ENCODE measurements at regions not wholly inside any gene's neighbourhood (a gene's known extent, or its start where the extent isn't known, plus 50 kb on each side); places are given as distances from the start of the nearest gene placed in this dataset.

DNA sequence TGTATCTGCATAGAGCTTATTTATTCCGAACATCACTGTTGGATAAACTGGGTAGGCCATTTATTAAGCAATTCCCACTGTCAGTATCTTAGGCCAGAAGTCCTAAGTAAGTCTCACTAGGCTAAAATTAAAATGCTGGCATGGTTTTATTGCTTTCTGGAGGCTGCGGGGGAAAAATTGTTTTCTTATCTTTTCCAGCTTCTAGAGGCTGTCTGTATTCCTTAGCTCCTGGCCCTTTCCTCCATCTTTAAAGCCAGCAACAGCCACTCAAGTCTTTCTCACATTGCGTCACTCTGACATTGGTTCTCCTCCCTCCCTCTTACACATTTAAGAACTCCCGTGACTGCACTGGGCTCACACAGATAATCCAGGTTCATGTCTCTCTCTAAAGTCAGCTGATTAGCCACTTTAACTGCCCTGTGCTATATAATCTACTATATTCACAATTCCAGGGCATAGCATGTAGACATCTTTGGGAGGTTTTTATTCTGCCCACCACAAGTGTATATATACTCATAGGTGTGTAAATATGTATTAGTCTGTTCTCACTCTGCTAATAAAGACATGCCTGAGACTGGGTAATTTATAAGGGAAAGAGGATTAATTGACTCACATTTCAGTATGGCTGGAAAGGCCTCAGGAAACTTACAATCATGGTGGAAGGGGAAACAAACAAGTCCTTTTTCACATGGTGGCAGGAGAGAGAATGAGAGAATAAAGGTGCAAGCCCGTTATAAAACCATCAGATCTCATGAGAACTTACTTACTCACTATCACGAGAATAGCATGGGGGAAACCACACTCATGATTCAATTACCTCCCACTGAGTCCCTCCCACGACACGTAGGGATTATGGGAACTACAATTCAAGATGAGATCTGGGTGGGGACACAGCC, 113.5 kb upstream of the SLC7A14 start:
- Histone ChIP-seq H3K27me3 (ENCODE audit: insufficient read depth, low read depth, severe bottlenecking) (no peaks in the 10 kb centered on the region), H3K36me3 (no peaks in the 10 kb centered on the region), H3K4me3 (ENCODE audit: low read depth, low read length) (no peak overlapping the region), H3K27ac (no peak overlapping the region), H3K9me3 (ENCODE audit: severe bottlenecking) (no peaks in the 10 kb centered on the region)
- TF ChIP-seq, protein P1, sequence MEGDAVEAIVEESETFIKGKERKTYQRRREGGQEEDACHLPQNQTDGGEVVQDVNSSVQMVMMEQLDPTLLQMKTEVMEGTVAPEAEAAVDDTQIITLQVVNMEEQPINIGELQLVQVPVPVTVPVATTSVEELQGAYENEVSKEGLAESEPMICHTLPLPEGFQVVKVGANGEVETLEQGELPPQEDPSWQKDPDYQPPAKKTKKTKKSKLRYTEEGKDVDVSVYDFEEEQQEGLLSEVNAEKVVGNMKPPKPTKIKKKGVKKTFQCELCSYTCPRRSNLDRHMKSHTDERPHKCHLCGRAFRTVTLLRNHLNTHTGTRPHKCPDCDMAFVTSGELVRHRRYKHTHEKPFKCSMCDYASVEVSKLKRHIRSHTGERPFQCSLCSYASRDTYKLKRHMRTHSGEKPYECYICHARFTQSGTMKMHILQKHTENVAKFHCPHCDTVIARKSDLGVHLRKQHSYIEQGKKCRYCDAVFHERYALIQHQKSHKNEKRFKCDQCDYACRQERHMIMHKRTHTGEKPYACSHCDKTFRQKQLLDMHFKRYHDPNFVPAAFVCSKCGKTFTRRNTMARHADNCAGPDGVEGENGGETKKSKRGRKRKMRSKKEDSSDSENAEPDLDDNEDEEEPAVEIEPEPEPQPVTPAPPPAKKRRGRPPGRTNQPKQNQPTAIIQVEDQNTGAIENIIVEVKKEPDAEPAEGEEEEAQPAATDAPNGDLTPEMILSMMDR (IDR thresholded peaks at IDR 0.05; ENCODE audit: low read depth, low read length) = no peak
- DNase-seq = no peak

- H3K4me3 ChIP-seq (ENCODE audit: low read depth, low read length) = no peak overlapping the region
- no peaks in the 10 kb centered on the region for H3K27me3 ChIP-seq (ENCODE audit: insufficient read depth, low read depth, severe bottlenecking)
- H3K36me3 ChIP-seq = no peaks in the 10 kb centered on the region
- no peaks in the 10 kb centered on the region for H3K9me3 ChIP-seq (ENCODE audit: severe bottlenecking)
- DNase-seq = no peak
- TF ChIP-seq, protein P1 (IDR thresholded peaks at IDR 0.05; ENCODE audit: low read depth, low read length) = no peak
- no peak overlapping the region for H3K27ac ChIP-seq
Observed at GRCh38 chr3:170697908-170698307, 112.0 kb upstream of the SLC7A14 start.

DNA sequence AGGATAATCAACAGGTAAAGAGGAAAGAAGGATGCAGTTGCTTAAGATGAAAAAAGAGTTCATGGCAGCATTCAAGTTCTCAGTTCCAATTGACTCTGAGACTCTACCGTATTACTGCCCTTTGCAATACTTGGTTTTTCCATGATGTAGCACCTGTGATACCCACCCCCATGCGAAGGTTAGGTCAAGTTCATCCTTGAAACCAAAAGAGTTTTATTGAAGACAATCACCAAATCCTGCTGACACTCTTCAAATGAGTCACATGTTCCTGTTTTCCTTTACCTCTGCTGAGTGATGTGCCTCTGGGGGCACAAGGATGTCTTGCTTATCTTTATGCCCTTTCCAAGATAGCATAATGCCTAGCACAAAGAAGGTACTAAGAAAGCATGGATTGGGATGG, 111.3 kb upstream of the SLC7A14 start:
- no peak overlapping the region for H3K4me3 ChIP-seq (ENCODE audit: low read depth, low read length)
- no peaks in the 10 kb centered on the region for H3K27me3 ChIP-seq (ENCODE audit: insufficient read depth, low read depth, severe bottlenecking)
- TF ChIP-seq, protein P1 (IDR thresholded peaks at IDR 0.05; ENCODE audit: low read depth, low read length) = no peak
- DNase-seq = no peak
- no peak overlapping the region for H3K27ac ChIP-seq
- no peaks in the 10 kb centered on the region for H3K9me3 ChIP-seq (ENCODE audit: severe bottlenecking)
- no peaks in the 10 kb centered on the region for H3K36me3 ChIP-seq

GRCh38 chr3:170695486-170696064, 109.7 kb upstream of the SLC7A14 start:
- no peaks in the 10 kb centered on the region for H3K27me3 ChIP-seq (ENCODE audit: insufficient read depth, low read depth, severe bottlenecking)
- no peak for DNase-seq
- no peaks in the 10 kb centered on the region for H3K9me3 ChIP-seq (ENCODE audit: severe bottlenecking)
- no peak overlapping the region for H3K4me3 ChIP-seq (ENCODE audit: low read depth, low read length)
- H3K27ac ChIP-seq = no peak overlapping the region
- no peaks in the 10 kb centered on the region for H3K36me3 ChIP-seq
- TF ChIP-seq, protein P1 (IDR thresholded peaks at IDR 0.05; ENCODE audit: low read depth, low read length) = no peak

GRCh38 chr3:170692720-170693119, 106.8 kb upstream of the SLC7A14 start:
- Histone ChIP-seq H3K27ac (no peak overlapping the region), H3K9me3 (ENCODE audit: severe bottlenecking) (no peaks in the 10 kb centered on the region), H3K27me3 (ENCODE audit: insufficient read depth, low read depth, severe bottlenecking) (no peaks in the 10 kb centered on the region), H3K4me3 (ENCODE audit: low read depth, low read length) (no peak overlapping the region), H3K36me3 (no peaks in the 10 kb centered on the region)
- DNase-seq = no peak
- TF ChIP-seq, protein P1 (IDR thresholded peaks at IDR 0.05; ENCODE audit: low read depth, low read length) = no peak

Measured in WERI-Rb-1 (cell line).